GM21515 (cell line): ENCODE measurements at regions not wholly inside any gene's neighbourhood (a gene's known extent, or its start where the extent isn't known, plus 50 kb on each side); places are given as distances from the start of the nearest gene placed in this dataset.

Experiments used
- ATAC-seq: cut with Tn5 transposase; IDR thresholded peaks from one replicate; pipeline ENCODE4 v1.9.1; 2021; ENCODE audit not compliant: unreplicated experiment

DNA sequence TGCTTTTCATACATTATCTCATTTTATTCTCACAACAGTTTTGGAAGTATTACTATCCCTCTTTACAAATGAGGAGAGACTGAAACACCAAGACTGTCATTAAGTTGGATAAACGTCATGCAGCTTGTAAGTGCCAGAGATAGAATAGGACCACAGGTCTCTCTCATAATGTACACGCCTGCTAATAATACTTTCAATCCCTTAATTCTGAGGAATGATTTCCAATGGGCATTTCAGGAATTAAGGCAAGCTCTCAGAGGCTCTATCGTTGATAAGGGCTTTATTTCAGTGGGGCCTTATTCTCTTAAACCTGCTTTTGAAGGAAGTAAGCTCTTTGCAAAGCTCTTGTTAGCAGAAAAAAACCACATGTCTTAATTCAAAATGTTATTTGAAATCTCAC is 229.1 kb downstream of the NFKBIZ start:
- ATAC-seq = no peak

DNA sequence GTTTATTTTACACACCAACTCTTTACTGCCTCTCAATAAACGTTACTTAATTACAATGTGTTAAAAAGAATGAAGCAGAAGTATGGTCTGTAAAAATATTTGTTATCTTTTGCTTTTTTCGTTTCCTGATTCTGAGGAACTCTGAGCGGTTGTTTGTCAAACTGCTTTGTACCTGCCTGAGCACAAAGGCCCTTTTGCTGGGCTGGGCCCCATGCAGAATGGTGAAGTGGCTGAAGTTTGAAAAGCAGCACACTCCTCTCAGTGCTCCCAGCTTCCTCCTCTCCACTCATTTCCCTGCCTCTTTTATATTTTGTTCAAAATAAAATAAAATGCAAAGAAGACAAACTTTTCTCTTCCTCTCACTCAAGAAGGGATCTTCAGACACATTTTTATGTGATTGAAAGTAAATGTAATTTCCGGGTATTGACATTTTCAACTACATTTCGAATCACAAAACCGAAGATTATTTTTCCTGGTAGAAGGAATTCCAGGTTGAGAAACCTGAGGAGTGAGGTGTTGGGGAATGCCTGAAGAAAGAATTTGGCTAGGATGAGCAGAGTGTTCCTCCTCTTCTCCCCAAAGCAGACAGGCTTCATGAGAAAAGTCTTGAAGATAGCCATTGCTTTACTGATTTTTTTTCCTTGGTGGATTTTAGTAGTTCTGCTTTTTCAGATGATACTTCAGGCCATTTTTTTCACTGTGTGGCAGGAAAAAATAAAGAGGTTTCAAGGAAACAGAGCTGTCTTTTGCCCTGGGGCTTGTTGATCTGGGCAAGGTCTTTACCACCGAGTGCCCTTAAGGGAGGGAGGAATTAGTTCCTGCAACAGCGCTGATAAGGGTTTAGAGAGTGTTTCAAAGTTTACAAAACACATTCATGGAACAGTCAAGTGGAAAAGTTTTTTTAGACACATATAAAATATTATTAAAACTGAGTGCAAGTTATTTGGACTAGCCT is 229.8 kb downstream of the NFKBIZ start:
- no peak for ATAC-seq

DNA sequence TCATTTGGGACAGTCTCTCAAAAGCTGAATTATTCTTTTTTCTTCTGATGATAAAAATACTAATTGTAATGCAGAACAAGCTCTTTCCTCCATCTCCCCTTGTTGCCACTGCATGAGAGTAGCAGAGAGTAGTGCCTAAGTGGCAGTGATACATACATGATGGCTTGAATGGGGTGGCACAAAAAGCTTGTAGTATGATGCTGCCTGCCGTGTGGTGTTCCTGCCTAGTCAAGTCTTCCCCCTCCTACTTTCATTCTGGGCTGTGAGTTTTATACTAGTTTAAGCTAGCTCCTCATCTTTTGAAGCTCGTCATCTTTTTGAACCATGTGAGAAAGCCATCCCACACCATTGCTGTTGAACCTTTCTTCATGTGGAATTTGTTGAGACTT is 230.5 kb downstream of the NFKBIZ start:
- ATAC-seq = no peak

DNA sequence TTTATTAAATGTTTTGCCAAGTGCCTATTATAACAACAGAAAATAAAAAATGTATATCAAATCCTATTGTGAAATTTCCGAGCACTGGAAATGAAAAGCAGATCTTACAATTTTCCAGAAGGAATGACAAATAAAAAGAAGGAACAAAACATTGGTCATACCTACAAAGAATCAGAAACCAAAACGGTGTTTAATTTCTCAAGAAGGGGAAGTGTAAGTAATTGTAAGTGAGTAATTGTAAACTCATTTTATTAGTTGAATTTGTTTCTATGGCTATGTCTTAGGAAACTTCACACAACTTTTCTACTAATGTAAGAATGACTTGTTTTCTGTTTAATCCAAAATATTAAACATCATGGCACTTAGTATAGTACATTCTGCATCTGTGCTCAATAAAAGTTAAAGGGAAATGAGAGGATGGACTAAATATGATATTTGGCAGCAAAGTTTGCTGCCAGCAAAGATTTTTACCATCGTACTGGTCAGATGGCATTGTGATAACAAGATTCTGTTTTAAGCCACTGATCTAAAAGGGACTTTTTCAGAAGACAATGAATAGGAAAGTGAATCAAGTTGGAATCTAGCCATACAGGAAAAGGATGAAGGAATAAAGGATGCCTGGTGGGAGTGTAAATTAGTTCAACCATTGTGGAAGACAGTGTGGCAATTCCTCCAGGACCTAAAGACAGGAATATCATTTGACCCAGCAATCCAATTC is 232.4 kb downstream of the NFKBIZ start:
- ATAC-seq = no peak

DNA sequence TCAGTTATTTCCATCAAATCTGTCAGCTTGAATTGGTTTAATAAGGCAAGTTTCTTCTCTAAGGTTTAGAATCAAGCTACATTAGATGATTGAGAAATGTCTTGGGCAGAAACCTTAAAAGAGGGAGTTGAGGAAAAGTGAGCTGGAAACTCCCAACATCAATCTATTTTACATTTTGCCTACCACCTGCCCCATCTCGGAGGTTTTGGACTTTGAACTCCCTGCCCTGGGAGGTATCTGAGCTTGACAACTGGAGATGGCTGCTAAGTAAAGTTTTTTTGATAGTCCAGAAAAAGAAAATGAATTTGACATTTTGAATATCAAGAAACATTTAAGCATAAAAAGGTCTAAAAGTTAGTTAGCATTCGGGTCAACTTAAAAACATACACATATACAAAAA is 234.2 kb downstream of the NFKBIZ start:
- no peak for ATAC-seq

DNA sequence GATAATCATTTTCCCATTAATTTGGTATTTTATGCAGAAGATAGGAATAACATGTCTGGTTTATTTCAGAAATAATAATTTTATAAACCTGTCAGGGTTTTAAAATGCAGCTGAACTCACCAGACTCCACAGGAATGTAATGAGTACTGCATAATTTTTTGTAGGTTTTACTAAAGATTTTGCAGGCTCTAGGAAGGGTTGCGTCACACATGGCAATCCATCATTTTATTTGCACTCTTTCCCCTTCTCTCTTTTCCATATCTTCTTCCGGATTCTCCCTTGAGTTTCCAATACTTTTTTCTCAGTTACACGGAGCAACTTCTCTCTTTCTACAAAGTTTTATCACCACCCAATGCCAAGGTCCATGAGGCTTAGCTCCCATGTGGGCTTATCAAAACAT is 234.7 kb downstream of the NFKBIZ start:
- no peak for ATAC-seq

DNA sequence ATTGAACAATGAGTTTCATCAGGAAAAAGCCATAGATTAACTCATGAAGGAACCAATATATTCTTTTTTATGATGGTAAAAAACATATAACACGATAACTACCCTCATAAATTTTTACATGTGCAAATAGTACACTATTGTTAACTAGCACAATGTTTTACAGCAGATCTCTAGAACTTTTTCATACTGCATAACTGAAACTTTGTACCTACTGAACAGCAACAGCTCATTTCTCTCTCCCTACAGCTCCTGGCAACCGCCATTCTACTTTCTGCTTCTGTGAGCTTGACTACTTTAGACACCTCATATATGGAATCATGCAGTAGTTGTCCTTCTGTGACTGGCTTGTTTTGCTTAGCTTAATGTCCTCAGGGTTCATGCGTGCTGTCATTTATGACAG is 235.4 kb downstream of the NFKBIZ start:
- no peak for ATAC-seq

DNA sequence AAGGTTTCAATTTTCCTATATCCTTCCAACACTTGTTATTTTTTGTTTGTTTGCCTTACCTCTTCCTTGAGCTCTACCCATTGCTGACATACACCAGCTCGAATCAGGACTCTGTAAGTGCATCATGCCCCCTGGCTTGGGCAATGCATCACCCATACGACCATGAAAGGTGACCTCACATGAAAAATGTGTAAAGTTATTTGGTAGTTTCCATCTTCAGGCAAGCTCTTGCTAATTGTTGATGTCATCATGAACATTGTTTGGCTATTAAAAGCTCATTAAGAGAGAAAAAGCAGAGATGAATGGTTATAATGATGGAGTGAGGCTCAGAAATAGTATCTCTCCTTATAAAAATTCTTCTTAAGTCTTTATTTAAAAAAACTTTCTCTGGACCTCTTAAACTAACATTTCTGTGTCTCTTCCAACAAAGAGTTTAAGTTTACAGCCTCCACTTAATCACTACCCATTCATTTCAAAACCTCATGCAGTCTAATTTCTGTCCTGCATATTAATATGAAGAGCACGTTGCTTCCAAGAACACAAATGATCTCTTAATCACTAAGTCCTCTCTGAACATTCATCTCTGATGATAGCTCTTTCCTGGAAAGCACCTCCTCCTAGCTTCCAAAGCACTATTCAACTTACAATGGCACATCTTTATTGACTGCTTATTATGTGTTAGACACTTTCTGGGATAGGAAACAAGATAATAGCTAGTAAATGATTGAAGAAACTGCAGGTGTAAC is 236.3 kb downstream of the NFKBIZ start:
- ATAC-seq = no peak

DNA sequence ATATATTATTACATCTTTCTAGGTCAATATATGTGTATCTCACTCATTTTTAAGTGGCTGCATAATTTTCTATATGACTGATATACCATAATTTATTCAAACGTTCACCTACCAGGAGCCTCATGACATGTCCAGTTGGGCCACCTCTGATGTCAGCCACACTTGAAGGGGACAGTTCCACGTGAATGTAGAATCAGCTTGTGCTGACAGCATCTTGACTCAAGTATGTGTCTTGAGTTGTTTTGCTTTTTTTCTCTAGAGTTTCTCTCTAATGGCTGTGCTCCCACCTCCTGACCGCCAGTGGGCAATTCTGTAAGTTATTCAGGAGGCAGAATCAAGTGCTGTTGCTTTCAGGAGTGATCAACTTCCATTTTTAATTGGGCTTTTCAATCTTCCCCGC is 237.9 kb downstream of the NFKBIZ start:
- ATAC-seq = no peak

DNA sequence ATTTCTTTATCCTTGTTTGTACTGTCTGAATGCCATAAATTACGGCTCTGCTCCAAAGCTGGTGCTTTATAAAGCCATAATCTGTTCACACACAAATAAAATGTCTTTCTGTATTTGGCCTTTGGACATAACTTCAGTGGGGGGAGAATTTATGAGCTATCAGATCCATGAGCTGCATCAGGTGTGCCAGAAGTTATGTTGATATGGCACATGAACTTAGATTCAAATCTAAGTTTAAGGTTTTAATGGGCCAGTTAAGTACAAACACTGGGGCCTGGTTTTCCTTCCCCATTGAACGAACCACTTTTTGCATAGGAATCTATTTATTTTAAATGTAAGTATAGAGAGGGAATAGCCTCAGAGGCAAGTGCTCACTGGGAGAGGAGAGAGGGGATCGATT is 239.9 kb downstream of the NFKBIZ start:
- no peak for ATAC-seq

DNA sequence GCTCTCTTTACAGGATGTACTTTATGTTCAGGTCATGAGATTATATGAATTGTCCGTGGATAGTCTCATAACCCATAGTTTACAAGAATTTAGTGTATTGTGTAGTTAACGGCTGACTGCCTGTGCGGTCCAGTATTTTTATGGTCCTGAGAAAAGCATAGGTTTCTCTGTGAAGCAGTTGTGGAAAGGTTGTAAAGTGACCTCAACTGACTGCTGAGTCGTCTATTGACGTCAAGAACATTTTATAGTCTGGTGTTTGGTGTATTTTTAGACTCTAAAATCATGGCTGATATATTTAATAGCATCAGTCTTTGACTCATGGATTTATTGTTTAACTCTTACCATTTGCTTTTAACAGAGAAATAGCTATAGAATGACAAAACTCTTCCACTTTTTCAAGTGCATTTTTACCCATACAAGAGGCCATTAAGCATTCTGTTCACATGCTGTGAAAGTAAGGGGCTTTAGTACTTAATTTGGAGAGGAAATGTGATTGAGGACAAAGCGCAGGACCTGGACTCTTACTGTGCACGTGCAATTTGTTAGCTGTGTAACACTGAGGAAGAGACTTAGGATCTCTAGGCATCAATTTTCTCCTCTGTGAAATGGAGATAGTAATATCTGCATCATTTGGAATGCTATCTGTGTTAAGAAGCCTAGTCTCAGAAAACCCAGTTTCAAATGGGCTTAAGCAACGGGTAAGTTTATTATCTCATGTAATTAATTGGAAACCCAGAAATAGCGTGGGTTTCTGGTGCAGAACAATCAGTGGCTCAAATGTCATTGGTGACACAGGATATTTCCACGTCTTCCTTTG is 240.8 kb downstream of the NFKBIZ start:
- ATAC-seq = no peak

DNA sequence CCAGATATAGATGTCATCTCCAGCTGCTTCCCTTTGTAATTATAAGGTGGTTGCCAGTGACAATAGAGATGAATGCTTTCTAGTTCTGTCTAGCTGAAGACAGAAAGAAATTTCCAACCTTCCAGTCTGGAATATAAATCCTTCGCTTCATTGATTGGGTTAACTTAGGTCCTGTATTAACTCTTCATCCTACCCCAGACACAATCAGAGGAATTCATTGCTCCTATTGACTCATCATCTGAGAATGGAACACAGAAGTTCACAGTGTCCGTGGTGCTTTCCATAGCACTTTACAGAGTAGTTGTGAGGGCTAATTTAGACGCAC is 241.4 kb downstream of the NFKBIZ start:
- no peak for ATAC-seq

DNA sequence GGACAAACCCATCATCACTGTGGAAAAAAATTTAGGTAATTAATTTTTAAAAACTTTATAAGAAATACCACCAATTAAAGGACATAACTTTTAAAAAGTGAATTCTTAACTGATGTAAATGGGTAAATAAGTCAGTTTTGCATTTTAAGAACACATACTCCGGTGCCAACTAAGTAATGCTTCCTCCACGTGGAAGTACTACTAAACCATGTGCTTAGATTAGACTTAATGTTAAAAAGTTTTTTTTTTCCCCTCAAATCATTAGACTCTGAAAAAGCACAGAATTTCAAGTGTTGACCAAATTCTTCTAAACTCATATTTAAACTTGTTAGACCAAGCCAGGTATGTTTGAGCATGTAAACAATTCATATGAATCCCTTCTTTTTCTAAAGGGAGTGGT is 242.0 kb downstream of the NFKBIZ start:
- no peak for ATAC-seq

DNA sequence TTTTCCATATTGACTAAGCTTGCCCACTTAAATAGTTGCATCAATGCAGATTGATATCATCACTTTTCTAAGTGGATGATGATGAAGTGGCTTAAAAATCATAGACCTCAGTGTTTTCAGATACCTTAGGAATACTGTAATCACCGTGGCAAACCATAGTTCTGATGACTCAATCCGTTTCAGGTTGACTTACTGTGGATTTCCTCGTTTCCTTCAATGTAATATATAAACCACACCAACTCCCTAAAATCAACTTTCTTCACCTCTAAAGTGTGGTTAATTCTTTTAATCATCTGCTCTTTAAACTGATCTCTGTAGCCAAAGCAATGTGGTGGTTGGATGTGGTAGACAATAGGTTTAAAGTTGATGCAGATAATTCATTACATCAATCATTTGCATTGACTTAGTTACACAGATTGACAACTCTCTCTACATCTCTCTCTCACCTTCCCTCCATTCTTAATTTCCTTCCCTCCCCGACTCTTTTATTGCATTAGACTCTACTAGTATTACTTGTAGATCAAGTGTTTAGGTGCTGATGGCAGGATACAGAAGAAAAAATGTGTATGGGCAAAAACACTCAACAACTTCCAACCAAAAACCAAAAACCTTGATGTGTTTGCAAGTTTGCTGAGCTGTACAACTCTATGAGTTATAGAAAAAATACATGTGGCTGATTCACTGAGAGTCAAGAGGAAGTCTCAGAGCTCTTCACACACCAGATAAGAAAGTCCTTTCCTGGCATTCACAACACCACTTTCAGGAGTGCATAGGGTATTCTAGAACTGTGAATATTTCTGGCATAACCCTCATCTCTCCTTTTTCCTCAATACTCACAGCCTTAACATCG is 243.5 kb downstream of the NFKBIZ start:
- ATAC-seq = no peak

DNA sequence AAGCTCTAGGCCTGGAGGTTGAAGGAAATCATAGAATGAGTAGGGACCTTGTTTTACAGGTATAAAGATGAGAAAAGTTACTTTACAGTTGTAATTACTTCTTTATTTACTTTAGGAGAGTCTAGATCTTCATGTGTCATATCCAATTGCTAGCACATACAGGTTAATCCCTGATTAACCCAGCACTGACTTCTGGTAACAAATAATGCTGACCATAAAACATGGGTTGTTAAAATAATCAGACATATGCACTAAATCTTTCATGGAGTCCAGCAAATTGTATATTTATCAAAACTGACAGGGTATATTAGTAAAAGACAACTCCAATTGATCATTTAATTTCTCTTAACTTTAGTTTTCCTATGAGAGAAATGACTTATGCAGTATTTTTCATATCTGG is 245.2 kb downstream of the NFKBIZ start:
- no peak for ATAC-seq

DNA sequence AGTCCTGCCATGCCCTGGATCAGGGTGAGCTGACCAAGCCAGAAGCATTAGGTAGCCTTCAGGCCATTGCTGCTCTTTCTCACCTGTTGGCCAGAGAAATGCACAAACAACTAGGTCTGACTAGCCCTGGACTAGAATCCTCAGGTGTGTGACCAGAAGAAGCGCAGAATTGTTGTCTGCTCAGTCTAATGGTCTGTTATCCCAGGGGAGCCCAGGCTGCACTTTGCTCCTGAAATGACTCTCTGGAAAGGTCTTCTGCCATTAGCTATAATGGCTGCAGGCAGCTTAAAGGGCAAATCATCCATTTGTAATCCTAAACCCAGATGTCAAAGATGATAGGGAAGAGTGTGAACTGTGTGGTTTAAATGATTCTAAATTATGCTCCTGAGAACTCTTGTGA is 246.1 kb downstream of the NFKBIZ start:
- ATAC-seq = no peak

DNA sequence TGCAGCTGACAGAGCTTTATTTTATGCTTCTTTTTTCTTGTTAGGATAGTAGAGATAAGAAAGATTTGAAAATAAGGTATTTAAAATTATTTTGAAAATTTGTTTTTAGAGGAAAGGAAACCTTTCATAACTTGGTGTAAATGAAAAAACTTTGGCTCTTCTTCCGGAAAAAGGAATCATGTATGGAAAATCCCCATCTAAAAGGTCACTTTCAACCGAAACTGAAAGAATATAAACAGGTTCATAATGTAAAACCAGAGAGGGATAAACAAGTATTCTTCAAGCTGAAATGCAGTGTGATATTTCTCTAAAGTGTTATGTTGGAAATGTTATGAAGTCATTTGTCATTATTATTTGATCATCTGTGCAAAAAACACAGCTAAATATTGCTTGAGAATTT is 246.8 kb downstream of the NFKBIZ start:
- no peak for ATAC-seq

DNA sequence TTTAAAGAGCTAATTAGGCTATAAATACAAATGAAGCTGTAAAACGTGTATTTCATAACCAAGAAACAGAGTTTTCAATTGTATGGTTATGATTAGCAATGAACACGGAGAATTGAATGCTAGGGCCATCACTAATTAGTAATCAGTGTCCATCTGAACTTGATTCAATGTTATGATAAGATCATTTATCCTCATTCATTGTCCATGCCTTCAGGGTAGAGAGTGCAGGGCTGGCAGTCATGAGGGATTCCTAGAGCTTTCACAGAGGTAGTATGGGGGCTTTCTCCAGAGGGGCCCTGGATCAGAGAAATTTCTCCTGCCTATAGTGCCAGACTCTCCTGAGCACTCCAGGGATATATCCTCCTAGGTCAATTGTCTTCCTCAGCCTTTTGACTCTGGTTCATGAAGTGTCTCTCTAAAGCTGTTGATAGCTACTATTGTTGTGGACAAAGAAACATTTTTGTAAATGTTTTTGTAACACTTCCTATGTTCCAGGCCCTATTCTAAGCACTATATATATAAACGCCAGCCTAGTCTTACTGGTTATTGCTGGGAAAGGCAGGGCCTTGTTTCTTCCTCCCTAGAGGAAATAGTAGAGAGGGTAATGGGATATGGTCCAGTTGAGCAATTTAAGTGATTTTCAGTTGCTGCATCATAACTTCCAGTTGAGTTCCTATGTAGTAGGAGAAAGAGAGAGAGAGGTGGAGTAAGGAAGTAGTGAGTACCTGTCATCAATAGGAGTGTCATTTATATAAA is 249.0 kb downstream of the NFKBIZ start:
- ATAC-seq = no peak

DNA sequence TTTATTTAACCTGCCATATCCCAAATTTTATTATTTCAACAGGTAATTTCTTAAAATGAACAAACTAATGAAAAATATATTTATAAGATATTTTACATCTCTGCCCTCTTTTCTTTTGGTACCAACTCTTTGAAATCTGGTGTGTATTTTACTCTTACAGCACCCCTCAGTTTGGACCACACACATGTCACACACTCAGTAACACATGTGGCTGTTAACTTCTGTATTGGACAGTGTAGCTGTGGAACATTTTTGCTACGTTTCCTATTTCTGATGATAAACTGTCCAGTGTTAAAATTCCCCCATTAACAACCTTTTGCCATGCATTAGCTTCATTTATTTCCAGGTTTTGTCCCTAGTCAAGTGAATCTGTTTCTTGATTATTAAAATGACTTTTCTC is 250.6 kb downstream of the NFKBIZ start:
- no peak for ATAC-seq
